Loucy (cell line): ENCODE measurements at regions not wholly inside any gene's neighbourhood (a gene's known extent, or its start where the extent isn't known, plus 50 kb on each side); places are given as distances from the start of the nearest gene placed in this dataset.

Experiments
- H2AFZ ChIP-seq: fragments of 200-600 bp; sonication (generic); 2 replicates; pipeline ENCODE4 v1.6.0; 2016; ENCODE audit warnings: antibody characterized with exemption, mild to moderate bottlenecking, low read length, moderate library complexity
- H3F3A ChIP-seq: fragments of 200-600 bp; 2 replicates; pipeline ENCODE4 v1.6.0; 2016; ENCODE audit warnings: antibody characterized with exemption, low read depth, mild to moderate bottlenecking
- H3K27me3 ChIP-seq: fragments of 200-600 bp; sonication (generic); 2 replicates; pipeline ENCODE4 v1.6.1; 2014; ENCODE audit warnings: low read length, mild to moderate bottlenecking; ENCODE audit not compliant: insufficient read depth, poor library complexity, severe bottlenecking
- H3K36me3 ChIP-seq: fragments of 200-600 bp; sonication (generic); 2 replicates; pipeline ENCODE4 v1.6.1; 2016; ENCODE audit warnings: low read length; ENCODE audit not compliant: insufficient read depth
- H3K4me1 ChIP-seq: fragments of 200-600 bp; sonication (generic); 2 replicates; pipeline ENCODE4 v1.5.1; 2014; ENCODE audit warnings: low read length, mild to moderate bottlenecking; ENCODE audit not compliant: insufficient read depth, poor library complexity, severe bottlenecking
- H3K4me2 ChIP-seq: fragments of 200-600 bp; sonication (generic); 2 replicates; pipeline ENCODE4 v1.6.0; 2014; ENCODE audit warnings: antibody characterized with exemption, low read length, low read depth, mild to moderate bottlenecking; ENCODE audit not compliant: poor library complexity, severe bottlenecking
- H3K4me3 ChIP-seq: fragments of 200-600 bp; sonication (generic); 2 replicates; pipeline ENCODE4 v1.5.1; 2014; ENCODE audit warnings: low read length, mild to moderate bottlenecking, mixed read lengths; ENCODE audit not compliant: poor library complexity, severe bottlenecking
- H3K79me2 ChIP-seq: fragments of 200-600 bp; sonication (generic); 2 replicates; pipeline ENCODE4 v1.6.1; 2014; ENCODE audit warnings: low read length; ENCODE audit not compliant: insufficient read depth
- H3K9ac ChIP-seq: fragments of 200-600 bp; sonication (generic); 2 replicates; pipeline ENCODE4 v1.6.0; 2014; ENCODE audit warnings: mild to moderate bottlenecking, low read depth, low read length, moderate library complexity; ENCODE audit not compliant: poor library complexity, severe bottlenecking
- H3K9me2 ChIP-seq: fragments of 200-600 bp; sonication (generic); replicated peaks from 2 replicates; pipeline ENCODE4 v1.6.1; 2016; ENCODE audit warnings: low read depth, low read length, mixed read lengths
- H3K9me3 ChIP-seq: fragments of 200-600 bp; sonication (generic); 2 replicates; pipeline ENCODE4 v1.6.1; 2014; ENCODE audit warnings: mild to moderate bottlenecking, antibody characterized with exemption, low read length, low read depth; ENCODE audit not compliant: insufficient read depth
- H4K20me1 ChIP-seq: fragments of 200-600 bp; sonication (generic); 2 replicates; pipeline ENCODE4 v1.6.0; 2014; ENCODE audit warnings: antibody characterized with exemption, low read length, mild to moderate bottlenecking; ENCODE audit not compliant: insufficient read depth, poor library complexity, severe bottlenecking
- CTCF ChIP-seq: fragments of 200-600 bp; sonication (generic); conservative IDR thresholded peaks from 2 replicates; pipeline ENCODE4 v1.5.1; 2014; ENCODE audit warnings: mild to moderate bottlenecking, antibody characterized with exemption, low read length
- EZH2phosphoT487 ChIP-seq: fragments of 200-600 bp; IDR thresholded peaks from 2 replicates; pipeline ENCODE4 v1.6.1; 2018; ENCODE audit warnings: antibody characterized with exemption, mild to moderate bottlenecking, moderate library complexity, borderline replicate concordance

- Histone ChIP-seq H4K20me1 (no peaks in the 10 kb centered on the region), H3K79me2 (no peaks in the 10 kb centered on the region), H3K36me3 (no peaks in the 10 kb centered on the region), H3K27me3 (no peaks in the 10 kb centered on the region), H3K9ac (no peak overlapping the region), H3K4me3 (no peak overlapping the region), H2AFZ (no peak overlapping the region), H3F3A (no peaks in the 10 kb centered on the region), H3K4me1 (no peaks in the 10 kb centered on the region), H3K9me2 (no peaks in the 10 kb centered on the region), H3K9me3 (no peaks in the 10 kb centered on the region), H3K4me2 (no peak overlapping the region)
- no peak for TF ChIP-seq EZH2phosphoT487
- no peak for TF ChIP-seq CTCF
These were observed 368.1 kb downstream of the KCNN2 start for GRCh38 chr5:114729986-114730385.

GRCh38 chr5:114727358-114727757 is 365.5 kb downstream of the KCNN2 start:
- Histone ChIP-seq H4K20me1 (no peaks in the 10 kb centered on the region), H3K9me3 (no peaks in the 10 kb centered on the region), H3K27me3 (no peaks in the 10 kb centered on the region), H3K36me3 (no peaks in the 10 kb centered on the region), H3K9me2 (no peaks in the 10 kb centered on the region), H3K4me1 (no peaks in the 10 kb centered on the region), H2AFZ (no peak overlapping the region), H3K9ac (no peak overlapping the region), H3K4me3 (no peak overlapping the region), H3K79me2 (no peaks in the 10 kb centered on the region), H3F3A (no peaks in the 10 kb centered on the region), H3K4me2 (no peak overlapping the region)
- no peak for TF ChIP-seq EZH2phosphoT487
- TF ChIP-seq CTCF, result no peak

GRCh38 chr5:114726131-114726530 is 364.3 kb downstream of the KCNN2 start:
- Histone ChIP-seq H2AFZ (no peak overlapping the region), H3K36me3 (no peaks in the 10 kb centered on the region), H3K9ac (no peak overlapping the region), H3K4me2 (no peak overlapping the region), H3K4me3 (no peak overlapping the region), H3K9me3 (no peaks in the 10 kb centered on the region), H3K4me1 (no peaks in the 10 kb centered on the region), H3F3A (no peaks in the 10 kb centered on the region), H4K20me1 (no peaks in the 10 kb centered on the region), H3K27me3 (no peaks in the 10 kb centered on the region), H3K9me2 (no peaks in the 10 kb centered on the region), H3K79me2 (no peaks in the 10 kb centered on the region)
- TF ChIP-seq CTCF (no peak), EZH2phosphoT487 (no peak)
